Tongue (tissue), 1 donor: ENCODE measurements at regions not wholly inside any gene's neighbourhood (a gene's known extent, or its start where the extent isn't known, plus 50 kb on each side); places are given as distances from the start of the nearest gene placed in this dataset.

ENCODE experiments used
- DNase-seq: peaks from one replicate; pipeline ENCODE4 v3.0.0-alpha.2; 2015

- no peak for DNase-seq
These were observed 90.0 kb downstream of the FAM174B start for GRCh38 chr15:92565351-92566125.

DNA sequence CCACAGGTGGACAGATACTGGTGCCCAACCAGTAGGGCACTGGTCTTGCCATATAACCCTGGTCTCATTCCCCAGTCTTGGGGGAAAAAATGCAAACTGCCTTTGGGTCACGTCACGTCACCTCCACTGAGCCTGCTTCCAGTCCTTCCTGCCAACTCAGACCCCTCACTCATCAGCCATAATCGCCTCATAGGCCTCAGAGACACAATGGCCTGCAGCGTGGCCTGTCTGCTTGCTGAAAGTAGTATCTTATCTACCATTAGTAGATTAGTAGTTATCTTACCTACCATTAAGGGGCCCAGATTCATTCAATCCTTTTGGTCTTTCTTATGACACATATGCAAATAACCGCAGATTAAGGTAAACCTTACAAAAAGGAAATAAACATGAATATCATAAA lies 93.8 kb downstream of the FAM174B start:
- no peak for DNase-seq

GRCh38 chr15:92553317-92553716 lies 102.3 kb downstream of the FAM174B start:
- no peak for DNase-seq

DNA sequence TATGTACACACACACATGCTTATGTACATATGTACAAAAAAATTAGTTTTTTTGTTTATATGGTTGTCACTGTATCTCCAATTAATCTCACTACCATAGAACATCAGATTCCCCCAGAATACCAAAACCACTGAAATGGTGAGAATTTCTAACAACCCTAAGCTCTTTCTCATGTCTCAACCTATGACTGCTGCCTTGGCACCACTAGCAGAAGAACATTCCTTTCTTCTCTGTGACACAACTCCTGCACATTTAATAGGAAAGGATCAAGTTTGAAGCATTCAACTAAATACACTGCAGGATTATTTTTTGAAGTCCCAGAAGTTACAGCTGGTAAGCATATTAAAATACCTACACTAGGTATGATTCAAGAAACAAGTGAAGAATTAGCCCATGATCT lies 109.6 kb downstream of the FAM174B start:
- no peak for DNase-seq

GRCh38 chr15:92541291-92542200 lies 114.0 kb downstream of the FAM174B start:
- no peak for DNase-seq

GRCh38 chr15:92538115-92538514 lies 117.5 kb downstream of the FAM174B start:
- DNase-seq: no peak

DNA sequence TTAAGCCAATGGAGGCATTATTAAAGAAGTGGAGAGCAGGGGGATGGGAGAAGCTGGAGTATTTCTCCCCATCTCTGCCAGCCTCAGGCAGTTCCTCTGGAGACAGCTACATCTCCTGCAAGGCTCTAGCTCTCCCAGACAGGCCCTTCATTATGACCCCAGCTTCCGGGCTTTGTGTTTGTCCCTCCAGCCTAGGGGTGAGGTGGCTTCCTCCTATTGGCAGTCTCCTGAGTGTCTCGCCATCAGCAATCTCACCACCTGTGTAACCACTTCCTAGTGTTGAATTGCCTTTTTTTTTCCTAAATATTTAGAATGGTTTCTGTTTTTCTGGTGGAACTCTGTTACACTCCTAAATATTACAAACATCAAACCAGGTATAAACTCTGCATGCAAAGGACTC lies 122.3 kb downstream of the FAM174B start:
- DNase-seq: no peak

GRCh38 chr15:92531406-92531805 lies 124.2 kb downstream of the FAM174B start:
- DNase-seq: no peak

GRCh38 chr15:92528736-92529135 lies 126.8 kb downstream of the FAM174B start:
- no peak for DNase-seq

DNA sequence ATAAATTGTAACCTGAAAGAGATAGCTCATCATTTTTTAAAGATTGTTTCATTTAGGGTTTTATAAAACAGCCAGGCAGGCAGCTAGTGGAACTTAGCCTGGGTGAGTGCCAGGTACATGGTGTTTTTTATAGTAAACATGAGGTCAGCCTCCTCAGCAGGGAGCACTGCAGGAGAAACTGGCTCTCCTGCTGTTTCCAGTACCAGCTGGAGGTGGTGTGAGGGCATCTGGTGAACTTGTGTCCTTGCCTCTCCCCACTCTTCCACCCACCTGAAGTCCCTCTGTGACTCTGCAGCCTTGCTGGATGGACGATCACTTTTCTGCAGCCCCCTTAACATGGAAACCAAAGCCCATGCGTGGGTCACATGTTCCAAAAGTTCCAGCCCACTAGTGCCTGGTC lies 128.4 kb downstream of the FAM174B start:
- DNase-seq: no peak

- DNase-seq: no peak
These were observed 129.8 kb downstream of the FAM174B start for GRCh38 chr15:92525758-92526245.

DNA sequence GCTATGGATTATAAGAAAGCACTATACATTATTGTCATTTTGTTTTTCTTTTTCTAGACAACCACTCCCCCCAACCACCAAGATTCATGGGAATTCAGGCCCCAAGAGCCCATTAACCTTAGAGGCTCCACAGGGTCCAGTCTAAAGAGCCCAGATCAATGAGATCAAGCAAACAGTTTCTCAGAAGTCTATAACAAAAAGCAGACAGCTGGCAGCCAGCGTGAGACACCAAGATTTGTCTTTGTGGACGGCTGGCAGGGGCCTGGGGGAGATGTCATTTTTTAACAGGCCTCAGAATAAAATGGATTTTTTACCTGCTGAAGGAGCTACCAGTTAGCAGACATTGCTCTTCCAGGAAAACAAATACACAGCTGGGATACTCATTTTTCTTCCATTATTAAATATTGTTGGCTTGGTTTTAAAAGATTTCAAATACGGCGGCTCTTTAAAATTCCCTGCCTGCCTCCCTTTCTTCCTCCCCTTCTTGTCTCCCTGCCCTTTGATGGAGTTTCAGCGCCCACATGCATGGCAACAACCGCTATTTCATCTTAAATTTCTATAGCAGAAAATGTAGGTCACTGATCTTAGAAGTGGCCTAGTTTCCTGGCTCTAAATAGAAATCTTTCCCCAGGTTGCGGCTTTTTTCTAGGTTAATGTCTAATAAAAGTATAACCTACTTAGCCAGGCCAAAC lies 130.6 kb downstream of the FAM174B start:
- DNase-seq: no peak

DNA sequence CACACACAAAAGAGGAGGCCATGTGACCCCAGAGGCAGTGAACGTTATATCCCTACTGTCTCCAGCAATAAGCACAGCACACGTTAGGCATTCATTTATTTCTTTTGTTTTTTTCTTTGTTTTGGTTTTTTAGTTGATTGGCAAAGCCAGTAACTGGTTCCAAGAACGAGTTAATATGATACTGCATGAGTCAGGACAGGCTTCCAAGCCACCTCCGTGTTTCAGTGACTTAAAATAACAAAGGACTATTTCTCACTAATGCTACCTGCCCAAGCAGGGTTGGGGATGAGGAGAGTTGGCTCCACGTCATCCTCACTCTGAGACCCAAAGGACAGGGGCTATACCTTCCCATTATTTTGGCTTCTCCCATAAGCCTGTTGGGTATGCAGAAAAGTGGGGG lies 130.5 kb downstream of the ST8SIA2 start:
- no peak for DNase-seq

DNA sequence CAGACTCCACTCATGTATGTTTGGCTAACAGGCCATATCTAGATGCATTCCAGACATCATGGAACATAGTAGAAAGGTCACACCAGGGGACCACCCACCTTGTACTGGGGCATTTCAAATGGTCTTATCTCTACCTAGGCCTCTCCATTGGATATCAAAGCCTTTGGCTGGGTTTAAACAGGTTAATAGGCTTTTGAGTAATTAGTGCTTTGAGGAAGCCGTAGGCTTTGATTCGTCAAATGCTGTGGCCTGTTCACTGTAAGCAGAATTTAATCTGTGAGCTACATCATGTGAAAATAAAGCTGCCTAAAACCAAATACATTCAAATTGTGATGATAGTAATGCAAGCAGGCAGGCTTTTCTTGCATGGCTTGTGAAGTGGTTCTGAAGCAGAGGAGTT lies 129.5 kb downstream of the ST8SIA2 start:
- DNase-seq: no peak

DNA sequence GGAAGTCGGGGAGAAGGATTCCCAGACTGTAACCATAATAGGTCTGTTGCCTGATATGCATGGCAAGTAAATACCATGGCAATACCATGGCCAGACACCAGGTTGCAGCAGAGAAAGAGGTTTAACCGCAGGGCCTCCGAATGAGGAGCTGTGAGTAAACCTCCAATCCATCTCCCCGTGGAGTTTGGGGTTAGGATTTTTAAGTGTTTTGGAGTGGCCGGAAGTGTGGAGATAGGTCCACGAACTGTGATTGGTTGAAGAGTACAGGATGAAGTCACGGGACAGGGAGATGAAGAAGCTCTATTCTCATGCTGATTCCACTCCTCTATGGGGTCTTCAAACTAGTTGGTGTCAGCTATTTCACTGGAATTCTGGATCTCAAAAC lies 127.9 kb downstream of the ST8SIA2 start:
- DNase-seq: peak; percentile 94

GRCh38 chr15:92520914-92521623 lies 127.4 kb downstream of the ST8SIA2 start:
- no peak for DNase-seq

- no peak for DNase-seq
These were observed 126.0 kb downstream of the ST8SIA2 start for GRCh38 chr15:92519709-92520108.
